NCI-H226 (cell line): ENCODE measurements at regions not wholly inside any gene's neighbourhood (a gene's known extent, or its start where the extent isn't known, plus 50 kb on each side); places are given as distances from the start of the nearest gene placed in this dataset.

Source experiments
- DNase-seq: peaks from one replicate; pipeline ENCODE4 v3.0.0-alpha.2; 2015

DNA sequence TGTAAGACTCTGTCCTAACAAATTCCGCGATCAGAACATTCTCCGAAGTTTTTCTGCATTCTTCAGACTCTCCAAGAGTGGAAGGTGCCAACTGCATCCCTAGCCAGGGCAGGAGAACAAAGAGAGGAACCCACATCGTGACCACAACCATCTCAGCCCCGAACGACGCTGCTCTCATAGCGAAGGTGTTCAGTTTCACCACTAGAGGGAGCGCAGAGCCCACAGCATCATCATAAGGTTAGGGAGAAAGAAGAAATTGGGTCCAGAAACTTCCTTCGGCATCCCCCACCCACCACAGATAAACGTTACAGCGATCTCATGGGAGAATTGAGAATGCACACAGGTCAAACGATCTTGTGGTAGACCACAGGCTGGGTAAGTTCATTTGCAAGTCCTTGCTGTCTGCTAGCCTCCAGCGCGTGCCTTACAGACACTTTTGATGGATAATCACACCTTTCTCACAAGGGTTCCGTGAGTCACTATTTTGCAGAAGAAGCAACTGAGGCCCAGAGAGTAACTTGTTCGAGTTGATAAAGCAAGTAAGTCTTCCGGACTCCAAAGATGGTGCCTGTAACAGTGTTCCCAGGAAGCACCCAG, 53.7 kb upstream of the ARL4C start:
- DNase-seq = peak; percentile 59

DNA sequence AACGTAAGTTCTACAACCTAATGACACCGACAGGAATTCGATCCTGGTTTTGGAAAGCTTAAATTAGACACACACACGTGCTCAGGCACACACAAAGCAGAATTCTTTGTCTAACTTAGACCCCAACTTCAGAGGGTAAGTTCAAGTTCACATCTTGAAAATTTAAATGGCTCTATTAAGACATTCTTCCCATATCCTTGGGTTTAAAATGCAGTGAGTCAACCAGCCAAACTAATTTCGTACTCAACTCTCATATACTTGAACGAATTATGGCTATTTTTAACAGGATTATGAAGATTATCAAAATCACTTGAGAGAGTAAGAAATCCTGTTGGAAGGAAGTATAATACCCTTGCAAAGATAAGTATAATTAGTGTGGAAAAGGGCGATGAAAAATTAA, 53.2 kb upstream of the ARL4C start:
- no peak for DNase-seq

DNA sequence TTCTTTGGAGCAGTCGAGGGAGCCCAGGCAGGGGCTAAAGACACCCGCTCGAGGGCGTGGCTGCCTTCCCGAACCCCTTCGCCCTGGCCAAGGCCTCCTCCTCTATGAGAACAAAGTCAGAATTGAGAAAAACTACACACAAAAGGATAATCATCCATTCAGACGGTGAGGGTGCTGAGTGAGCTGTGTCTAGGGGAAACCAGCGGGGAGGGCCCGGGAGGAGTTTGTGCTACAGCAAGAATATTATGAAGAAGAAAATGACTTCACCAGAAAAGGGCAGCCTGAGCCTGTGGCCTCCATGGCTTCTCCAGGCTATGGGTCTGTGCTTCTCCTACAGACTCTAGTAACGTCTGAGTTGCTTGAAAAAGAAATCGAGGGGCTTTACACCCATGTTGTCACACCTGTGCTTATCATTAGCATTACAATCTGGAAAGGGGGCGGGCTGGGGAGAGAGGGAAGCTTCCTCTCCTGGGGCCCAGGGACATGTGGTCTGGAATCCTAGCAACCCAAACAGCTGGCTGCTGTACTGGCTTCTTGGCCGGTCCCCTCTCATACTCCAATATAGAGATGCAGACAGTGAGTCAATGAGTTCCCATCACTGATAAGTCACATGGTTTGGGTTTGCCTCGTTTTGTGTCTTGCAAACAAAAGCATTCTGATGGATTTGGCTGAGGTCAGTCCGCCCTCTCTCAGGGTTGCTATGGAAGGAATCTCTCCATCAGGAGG, 52.0 kb upstream of the ARL4C start:
- DNase-seq = no peak

DNA sequence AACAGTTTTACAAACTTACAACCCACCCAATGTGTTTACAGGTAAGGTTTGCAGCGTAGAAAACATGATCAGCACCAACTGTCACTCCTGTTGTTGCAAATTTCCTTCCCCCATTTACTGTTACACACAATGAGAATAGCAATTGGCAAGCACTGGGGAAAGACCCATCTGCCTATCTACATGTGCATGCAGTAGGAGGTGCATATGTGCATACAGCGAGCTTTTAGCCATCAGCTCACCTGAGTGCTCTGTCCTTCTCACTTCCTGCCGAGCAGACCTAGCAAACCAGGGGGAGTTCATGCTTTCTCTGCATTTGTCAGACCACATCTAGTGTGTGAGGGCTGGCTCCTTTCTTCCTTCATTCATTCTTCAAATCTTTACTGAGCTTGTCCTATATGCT, 49.9 kb upstream of the ARL4C start:
- DNase-seq = no peak
